AG20443 (cell line): ENCODE measurements at regions not wholly inside any gene's neighbourhood (a gene's known extent, or its start where the extent isn't known, plus 50 kb on each side); places are given as distances from the start of the nearest gene placed in this dataset.

ENCODE experiments used
- DNase-seq: peaks from one replicate; pipeline ENCODE4 v3.0.0; 2012; ENCODE audit warnings: low spot score, mixed read lengths

GRCh38 chr20:41881466-41882046 is 263.4 kb upstream of the CHD6 start:
- no peak for DNase-seq

- DNase-seq = no peak
These were observed 260.9 kb upstream of the CHD6 start for GRCh38 chr20:41879123-41879522.

GRCh38 chr20:41877911-41878310 is 259.7 kb upstream of the CHD6 start:
- no peak for DNase-seq

- no peak for DNase-seq
These were observed 256.5 kb upstream of the CHD6 start for GRCh38 chr20:41874658-41875057.

- no peak for DNase-seq
These were observed 254.8 kb upstream of the CHD6 start for GRCh38 chr20:41872930-41873329.

- DNase-seq = no peak
These were observed 252.8 kb upstream of the CHD6 start for GRCh38 chr20:41870869-41871462.

- DNase-seq = no peak
These were observed 251.1 kb upstream of the CHD6 start for GRCh38 chr20:41869261-41869660.

- DNase-seq = no peak
These were observed 247.8 kb upstream of the CHD6 start for GRCh38 chr20:41865938-41866337.

- DNase-seq = no peak
These were observed 244.3 kb upstream of the CHD6 start for GRCh38 chr20:41862476-41862875.

- DNase-seq = no peak
These were observed 243.7 kb upstream of the CHD6 start for GRCh38 chr20:41861772-41862422.

GRCh38 chr20:41854765-41855164 is 236.6 kb upstream of the CHD6 start:
- no peak for DNase-seq

- no peak for DNase-seq
These were observed 235.6 kb upstream of the CHD6 start for GRCh38 chr20:41853806-41854205.

- no peak for DNase-seq
These were observed 230.0 kb upstream of the CHD6 start for GRCh38 chr20:41848180-41848579.

GRCh38 chr20:41837669-41838224 is 219.6 kb upstream of the CHD6 start:
- no peak for DNase-seq

GRCh38 chr20:41833739-41834138 is 215.6 kb upstream of the CHD6 start:
- DNase-seq = no peak

GRCh38 chr20:41830702-41831101 is 212.5 kb upstream of the CHD6 start:
- DNase-seq = no peak

GRCh38 chr20:41819436-41819835 is 201.3 kb upstream of the CHD6 start:
- DNase-seq = no peak

GRCh38 chr20:41818991-41819390 is 200.8 kb upstream of the CHD6 start:
- DNase-seq = no peak

- DNase-seq = no peak
These were observed 200.2 kb upstream of the CHD6 start for GRCh38 chr20:41818369-41818768.

GRCh38 chr20:41811456-41811855 is 193.3 kb upstream of the CHD6 start:
- DNase-seq = no peak

GRCh38 chr20:41800040-41800439 is 181.9 kb upstream of the CHD6 start:
- DNase-seq = no peak

GRCh38 chr20:41798930-41799502 is 180.8 kb upstream of the CHD6 start:
- no peak for DNase-seq

- no peak for DNase-seq
These were observed 168.0 kb upstream of the CHD6 start for GRCh38 chr20:41786158-41786557.
